Fibroblast of villous mesenchyme (primary cell): ENCODE measurements at regions not wholly inside any gene's neighbourhood (a gene's known extent, or its start where the extent isn't known, plus 50 kb on each side); places are given as distances from the start of the nearest gene placed in this dataset.

Experiments used
- DNase-seq: peaks from one replicate; pipeline ENCODE4 v3.0.0-alpha.2; 2010; ENCODE audit warnings: low read depth
- H3K4me3 ChIP-seq: 2 replicates; pipeline ENCODE4 v1.5.1; 2011; ENCODE audit warnings: low read depth, mild to moderate bottlenecking, low read length
- CTCF ChIP-seq: IDR thresholded peaks from 2 replicates; pipeline ENCODE4 v1.5.1; 2012; ENCODE audit warnings: low read depth, mild to moderate bottlenecking, low read length; ENCODE audit not compliant: insufficient read depth

GRCh38 chr2:2805263-2805662 lies 474.2 kb upstream of the MYT1L start:
- no peak overlapping the region for H3K4me3 ChIP-seq
- TF ChIP-seq CTCF, result no peak
- no peak for DNase-seq

- H3K4me3 ChIP-seq, result no peak overlapping the region
- DNase-seq, result no peak
- no peak for TF ChIP-seq CTCF
Observed at GRCh38 chr2:2804528-2804927, 473.5 kb upstream of the MYT1L start.

- no peak overlapping the region for H3K4me3 ChIP-seq
- no peak for TF ChIP-seq CTCF
- no peak for DNase-seq
Observed at GRCh38 chr2:2801458-2801857, 470.4 kb upstream of the MYT1L start.

- no peak overlapping the region for H3K4me3 ChIP-seq
- TF ChIP-seq CTCF, result no peak
- DNase-seq, result no peak
Observed at GRCh38 chr2:2800697-2801096, 469.6 kb upstream of the MYT1L start.

- no peak overlapping the region for H3K4me3 ChIP-seq
- DNase-seq, result no peak
- TF ChIP-seq CTCF, result no peak
Observed at GRCh38 chr2:2800001-2800400, 468.9 kb upstream of the MYT1L start.

GRCh38 chr2:2799151-2799697 lies 468.1 kb upstream of the MYT1L start:
- H3K4me3 ChIP-seq, result no peak overlapping the region
- TF ChIP-seq CTCF, result no peak
- no peak for DNase-seq

- DNase-seq, result no peak
- no peak for TF ChIP-seq CTCF
- H3K4me3 ChIP-seq, result no peak overlapping the region
Observed at GRCh38 chr2:2798337-2798736, 467.3 kb upstream of the MYT1L start.
